LHCN-M2 (cell line): ENCODE measurements at regions not wholly inside any gene's neighbourhood (a gene's known extent, or its start where the extent isn't known, plus 50 kb on each side); places are given as distances from the start of the nearest gene placed in this dataset.

Experiments
- DNase-seq: peaks from one replicate; pipeline ENCODE4 v3.0.0-alpha.2; 2012; ENCODE audit warnings: low read depth

GRCh38 chr18:42185486-42185885 is 230.5 kb downstream of the PIK3C3 start:
- no peak for DNase-seq

DNA sequence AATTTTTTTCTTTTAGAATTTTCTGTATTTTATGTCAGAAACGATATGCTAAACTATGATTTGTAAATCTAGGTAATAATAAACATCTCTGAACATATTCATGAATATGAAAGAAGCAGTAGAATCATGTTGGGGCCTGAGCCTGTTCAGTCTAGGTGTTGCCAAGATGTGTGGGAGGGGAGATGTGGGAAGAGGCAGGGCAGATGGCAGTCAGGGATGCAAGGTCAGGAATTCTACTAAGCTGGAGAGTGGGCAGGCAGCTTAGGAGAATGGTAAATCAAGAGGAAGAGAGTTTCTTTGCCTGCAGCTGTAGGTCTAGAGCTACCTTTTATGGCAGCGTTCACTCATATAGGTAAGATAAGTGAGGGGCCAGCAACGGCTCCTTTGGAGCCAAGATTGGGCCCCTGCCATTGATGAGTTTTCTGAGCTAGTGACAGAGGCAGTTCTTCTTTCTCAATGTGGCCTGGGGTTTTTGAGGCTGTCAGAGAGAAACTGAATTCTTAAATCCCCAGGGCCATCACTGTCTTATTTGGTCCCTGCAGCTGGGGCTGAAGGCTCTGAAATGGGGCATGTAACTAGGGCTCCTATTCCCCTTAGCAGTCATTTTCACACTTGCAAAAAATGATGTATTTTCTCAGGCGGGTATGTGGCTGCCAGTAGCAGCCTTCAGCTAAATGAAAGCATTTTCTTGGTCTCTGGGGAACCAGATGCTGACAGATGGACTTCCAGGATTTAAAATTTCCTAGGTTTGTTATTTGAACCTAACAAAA is 232.8 kb downstream of the PIK3C3 start:
- DNase-seq = peak; percentile 44

DNA sequence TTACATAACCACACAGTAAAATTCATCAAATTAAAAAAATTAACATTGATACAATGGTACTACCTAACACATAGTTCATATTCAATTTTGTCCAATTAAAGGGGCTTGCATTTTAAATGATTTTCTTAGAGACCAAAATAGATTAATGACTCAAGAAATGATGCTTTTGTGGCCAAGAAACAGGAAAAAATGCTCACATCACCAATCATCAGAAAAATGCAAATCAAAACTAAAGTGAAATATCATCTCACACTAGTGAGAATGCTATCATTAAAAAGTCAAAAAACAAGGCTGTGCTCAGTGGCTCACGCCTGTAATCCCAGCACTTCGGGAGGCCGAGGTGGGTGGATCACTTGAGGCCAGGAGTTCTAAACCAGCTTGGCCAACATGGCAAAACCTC is 235.6 kb downstream of the PIK3C3 start:
- no peak for DNase-seq

- DNase-seq = peak; percentile 89
Measured at GRCh38 chr18:42192251-42193248, 237.5 kb downstream of the PIK3C3 start.

DNA sequence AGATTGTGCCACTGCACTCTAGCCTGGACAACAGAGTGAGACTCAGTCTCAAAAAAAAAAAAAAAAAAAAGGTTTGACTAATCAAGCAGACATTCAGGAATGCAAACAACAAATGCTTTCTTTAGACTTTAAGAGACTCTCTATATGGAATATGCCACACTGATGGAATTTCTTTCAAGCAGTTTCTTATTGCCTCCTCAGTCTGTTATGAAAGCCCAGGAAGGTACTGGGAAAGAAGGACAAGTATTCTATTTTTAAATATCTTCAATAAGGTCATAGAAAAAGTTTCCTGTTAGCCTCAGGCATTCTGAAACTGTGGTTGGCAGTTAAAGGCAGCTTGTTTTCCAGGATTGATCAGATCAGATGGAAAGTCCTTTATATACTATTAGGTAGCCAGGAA is 241.6 kb downstream of the PIK3C3 start:
- DNase-seq = peak; percentile 28

- DNase-seq = no peak
Measured at GRCh38 chr18:42201137-42201536, 246.1 kb downstream of the PIK3C3 start.

DNA sequence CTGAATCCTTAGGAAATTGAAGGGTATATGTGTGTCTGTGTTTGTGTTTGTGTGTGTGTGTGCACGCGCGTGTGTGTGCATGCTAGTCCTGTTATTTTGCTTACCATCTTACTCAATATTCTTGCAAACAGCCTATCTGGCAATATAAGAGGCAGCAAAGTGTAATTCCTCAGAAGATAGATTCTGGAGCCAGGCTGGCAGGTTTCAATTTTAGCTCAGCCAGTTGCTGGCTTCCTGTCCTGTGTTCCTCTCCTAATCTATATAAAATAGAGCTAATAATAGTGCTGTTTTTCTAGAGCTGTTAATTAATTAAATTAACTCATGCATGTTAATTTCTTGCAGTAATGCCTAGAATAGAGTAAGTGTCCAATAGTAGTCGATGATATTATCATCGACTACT is 256.2 kb downstream of the PIK3C3 start:
- DNase-seq = no peak

- no peak for DNase-seq
Measured at GRCh38 chr18:42222557-42222956, 267.5 kb downstream of the PIK3C3 start.

DNA sequence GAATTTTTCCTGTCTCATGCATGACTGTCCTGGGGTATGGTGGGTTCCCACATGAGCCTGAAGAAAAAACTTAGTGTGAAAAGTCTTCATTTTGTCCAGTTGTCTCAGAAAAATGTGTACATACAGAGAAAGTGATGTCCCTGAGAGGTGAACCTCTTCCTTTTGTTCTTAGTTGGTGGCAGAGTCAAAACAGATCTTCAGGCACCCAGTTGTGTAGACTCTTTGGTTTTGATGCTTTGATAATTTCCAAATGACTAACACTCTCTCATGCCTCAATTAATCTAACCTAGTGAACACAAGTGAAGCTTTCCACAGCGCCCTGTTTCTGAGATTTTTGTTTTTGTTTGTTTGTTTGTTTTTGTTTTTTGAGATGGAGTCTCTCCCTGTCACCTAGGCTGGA is 273.5 kb downstream of the PIK3C3 start:
- no peak for DNase-seq

DNA sequence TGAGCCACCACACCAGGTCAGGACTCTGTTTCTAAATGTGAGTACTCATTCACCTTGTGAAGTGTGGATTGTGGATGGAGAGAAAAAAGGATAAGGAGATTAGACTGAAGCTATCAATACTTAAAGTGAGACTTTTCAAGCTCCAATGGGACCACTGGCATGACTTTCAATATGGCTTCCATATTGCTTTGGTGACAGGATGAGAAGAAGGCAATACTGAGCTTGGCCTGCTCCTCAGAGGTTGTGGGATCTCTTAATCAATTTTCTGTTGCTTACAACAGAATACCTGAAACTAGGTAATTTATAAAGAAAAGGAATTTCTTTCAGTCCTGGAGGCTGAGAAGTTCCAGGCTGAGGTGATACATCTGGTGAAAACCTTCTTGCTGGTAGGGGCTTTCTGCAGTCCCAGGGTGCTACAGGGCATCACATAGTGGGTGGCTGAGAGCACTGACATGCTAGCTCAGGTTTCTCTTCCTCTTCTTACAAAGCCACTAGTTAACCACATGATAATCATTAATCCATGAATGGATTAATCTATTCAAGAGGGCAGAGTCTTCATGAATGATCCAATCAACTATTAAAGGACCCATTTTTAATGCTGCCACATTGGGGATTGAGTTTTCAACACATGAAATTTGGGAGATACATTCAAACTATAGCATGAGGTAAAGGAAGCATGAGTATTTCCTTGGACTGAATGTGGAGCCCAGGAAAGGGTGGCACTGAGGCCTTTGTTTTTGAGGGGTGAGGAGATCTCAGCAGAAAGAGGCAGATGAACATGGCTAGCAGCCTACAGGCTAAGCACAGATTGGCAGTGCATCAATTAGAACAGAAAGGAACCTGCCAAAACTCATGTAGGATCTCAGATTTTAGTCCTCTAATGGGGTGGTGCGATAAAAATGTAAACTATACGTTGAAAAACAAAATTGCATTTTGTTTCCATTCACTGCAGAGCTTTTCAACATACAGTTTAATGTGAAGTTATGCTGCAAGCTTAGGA is 274.5 kb downstream of the PIK3C3 start:
- DNase-seq = no peak

DNA sequence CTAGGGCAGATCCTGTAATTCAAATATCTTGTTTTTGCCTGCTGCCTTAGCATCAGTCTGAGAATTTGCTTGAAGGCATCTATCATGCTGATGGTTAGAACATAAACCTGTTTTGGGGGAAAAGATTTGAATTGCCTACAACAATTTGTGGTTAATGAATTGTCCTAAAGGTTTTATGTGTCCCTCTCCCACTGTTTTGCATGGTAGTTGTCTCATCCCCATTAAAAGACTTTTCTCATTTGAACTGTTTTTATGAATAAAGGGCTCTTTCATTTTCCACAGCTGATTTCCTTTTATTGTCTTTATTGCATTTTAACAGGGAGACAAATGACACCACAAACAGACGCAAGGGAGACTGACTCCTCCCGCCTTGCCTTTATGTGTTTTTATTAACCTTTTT is 275.6 kb downstream of the PIK3C3 start:
- DNase-seq = no peak

- no peak for DNase-seq
Measured at GRCh38 chr18:42231284-42231683, 276.2 kb downstream of the PIK3C3 start.

- no peak for DNase-seq
Measured at GRCh38 chr18:42231796-42232195, 276.8 kb downstream of the PIK3C3 start.

- no peak for DNase-seq
Measured at GRCh38 chr18:42233908-42234307, 278.9 kb downstream of the PIK3C3 start.

GRCh38 chr18:42242758-42243157 is 287.7 kb downstream of the PIK3C3 start:
- no peak for DNase-seq

- DNase-seq = no peak
Measured at GRCh38 chr18:42245137-42245536, 290.1 kb downstream of the PIK3C3 start.

DNA sequence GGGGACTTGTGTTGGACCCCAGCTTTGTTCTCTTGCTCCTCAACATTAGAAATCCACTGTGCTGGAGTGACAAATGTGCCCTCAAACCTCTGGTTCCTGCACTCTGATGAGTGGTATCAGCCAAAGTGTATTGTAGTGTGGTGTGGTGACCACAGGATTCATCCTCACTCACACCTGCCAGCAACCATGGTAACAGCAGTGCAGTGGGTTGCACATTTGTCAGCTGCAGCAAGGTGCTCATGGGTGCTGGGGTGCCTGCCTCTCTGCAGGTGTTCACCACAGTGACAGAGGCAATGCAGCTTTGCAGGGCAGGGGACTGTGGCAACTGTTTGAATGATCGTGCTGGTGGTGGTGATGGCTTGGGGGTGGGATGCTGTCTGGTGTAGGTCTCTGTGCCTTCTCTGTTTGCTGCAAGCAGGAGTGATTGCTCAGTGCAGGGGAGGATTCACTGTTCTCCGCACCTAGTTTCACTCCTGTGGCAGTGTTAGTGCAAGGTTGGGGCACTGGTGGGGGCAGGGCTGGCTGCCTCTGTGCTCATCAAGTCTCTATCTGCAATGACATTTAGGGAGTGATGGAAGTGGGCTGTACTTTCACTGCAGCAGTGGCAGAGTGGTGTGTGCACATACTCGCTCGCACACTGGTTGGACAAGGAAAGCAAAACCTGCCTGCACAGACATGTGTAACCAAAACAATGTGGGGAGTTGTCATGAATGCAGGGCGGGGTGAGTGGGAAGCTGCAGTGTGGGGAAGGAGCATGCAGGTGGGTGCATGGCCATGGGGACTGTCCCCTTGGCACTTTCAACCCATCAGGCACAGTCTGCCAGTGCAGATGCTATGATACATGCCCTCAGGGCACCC is 301.1 kb downstream of the PIK3C3 start:
- no peak for DNase-seq

- no peak for DNase-seq
Measured at GRCh38 chr18:42258301-42258965, 303.4 kb downstream of the PIK3C3 start.

- no peak for DNase-seq
Measured at GRCh38 chr18:42261731-42262130, 306.7 kb downstream of the PIK3C3 start.

- no peak for DNase-seq
Measured at GRCh38 chr18:42264497-42264896, 309.5 kb downstream of the PIK3C3 start.
